Neuron (in vitro differentiated cells): ENCODE measurements at regions not wholly inside any gene's neighbourhood (a gene's known extent, or its start where the extent isn't known, plus 50 kb on each side); places are given as distances from the start of the nearest gene placed in this dataset.
"Not testable (repeated sequence)": the region's sequence is repeated elsewhere in the genome, so short reads cannot be mapped to it uniquely, and the experiment has no call there.

Experiments used
- H2AFZ ChIP-seq: one replicate; pipeline ENCODE4 v1.6.1; 2013; ENCODE audit warnings: low read depth, mild to moderate bottlenecking, inconsistent platforms, low read length, moderate library complexity
- H3K27me3 ChIP-seq: one replicate; pipeline ENCODE4 v1.6.1; 2013; ENCODE audit warnings: low read length; ENCODE audit not compliant: insufficient read depth
- H3K36me3 ChIP-seq: one replicate; pipeline ENCODE4 v1.6.1; 2013; ENCODE audit warnings: low read length; ENCODE audit not compliant: insufficient read depth
- H3K4me1 ChIP-seq: one replicate; pipeline ENCODE4 v1.6.1; 2013; ENCODE audit warnings: low read length; ENCODE audit not compliant: insufficient read depth
- H3K4me3 ChIP-seq: 2 replicates; pipeline ENCODE4 v1.5.1; 2013; ENCODE audit warnings: mild to moderate bottlenecking, low read length, moderate library complexity
- H3K9me3 ChIP-seq: one replicate; pipeline ENCODE4 v1.6.1; 2013; ENCODE audit warnings: low read length

DNA sequence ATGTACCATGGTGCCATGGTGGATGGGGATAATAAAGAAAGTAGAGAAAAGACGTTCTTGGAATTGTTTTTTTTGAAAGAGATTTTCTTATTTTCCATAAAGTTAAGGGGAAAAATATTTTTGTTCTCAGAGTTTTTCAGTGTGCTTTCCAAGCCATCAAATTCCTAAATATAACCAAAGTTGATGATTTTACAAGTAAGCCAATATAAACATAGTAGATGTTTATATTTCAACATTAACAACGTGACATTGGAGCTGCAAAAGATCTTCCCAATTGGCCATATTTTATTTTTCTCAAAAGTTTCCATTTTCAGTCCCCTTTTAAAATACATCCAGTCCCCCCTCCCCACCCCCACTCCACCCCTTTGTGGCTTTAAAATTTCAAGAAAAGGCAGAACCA is 80.9 kb upstream of the PICALM start:
- Histone ChIP-seq H3K36me3 (no peaks in the 10 kb centered on the region), H3K9me3 (no peaks in the 10 kb centered on the region), H3K4me3 (no peak overlapping the region), H3K4me1 (no peaks in the 10 kb centered on the region), H2AFZ (no peak overlapping the region), H3K27me3 (no peaks in the 10 kb centered on the region)

DNA sequence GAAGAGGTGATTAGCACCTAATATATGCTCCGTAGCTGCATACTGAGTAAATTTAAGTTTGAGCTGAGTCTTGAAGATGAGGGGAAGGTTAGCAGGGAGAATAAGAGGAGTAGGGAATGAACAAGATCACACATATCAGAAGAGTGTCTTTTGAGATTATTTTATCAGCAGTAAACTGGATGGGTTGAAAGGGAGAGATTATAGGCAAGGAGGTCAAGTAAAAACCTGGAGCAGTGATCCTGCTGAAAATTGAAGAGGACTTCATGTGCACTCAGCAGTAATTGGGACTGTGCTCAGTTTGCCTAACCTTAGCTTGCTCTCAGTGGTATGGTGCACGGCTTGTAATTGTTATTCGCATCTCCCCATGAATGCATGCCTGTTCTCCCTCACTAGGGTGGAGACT is 79.5 kb upstream of the PICALM start:
- Histone ChIP-seq H3K27me3 (no peaks in the 10 kb centered on the region), H2AFZ (no peak overlapping the region), H3K36me3 (no peaks in the 10 kb centered on the region)

DNA sequence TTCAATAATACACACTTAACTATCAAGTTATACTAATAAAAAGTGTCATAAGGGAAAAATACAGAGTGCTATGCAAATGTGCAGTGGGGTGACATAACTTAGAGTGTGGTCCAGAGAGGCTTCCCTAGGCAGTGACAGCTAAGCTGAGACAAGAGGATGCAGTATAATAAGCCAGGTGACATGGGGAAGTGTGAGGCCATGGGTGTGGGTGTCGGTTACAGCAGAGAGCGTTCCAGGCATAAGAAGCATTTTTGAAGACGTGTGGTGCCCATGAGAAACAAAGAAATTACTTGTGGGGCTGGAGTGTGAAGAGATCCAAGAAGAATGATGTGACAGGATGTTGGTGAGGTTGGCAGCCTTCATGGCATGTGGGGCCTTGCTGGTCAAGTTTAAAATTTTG is 78.1 kb upstream of the PICALM start:
- Histone ChIP-seq H2AFZ (no peak overlapping the region), H3K27me3 (no peaks in the 10 kb centered on the region), H3K36me3 (no peaks in the 10 kb centered on the region), H3K4me3 (no peak overlapping the region), H3K4me1 (no peaks in the 10 kb centered on the region), H3K9me3 (no peaks in the 10 kb centered on the region)

More for the DNA sequence above, 79.5 kb upstream of the PICALM start:
- H3K4me1 ChIP-seq: no peaks in the 10 kb centered on the region
- H3K4me3 ChIP-seq: no peak overlapping the region
- no peaks in the 10 kb centered on the region for H3K9me3 ChIP-seq

DNA sequence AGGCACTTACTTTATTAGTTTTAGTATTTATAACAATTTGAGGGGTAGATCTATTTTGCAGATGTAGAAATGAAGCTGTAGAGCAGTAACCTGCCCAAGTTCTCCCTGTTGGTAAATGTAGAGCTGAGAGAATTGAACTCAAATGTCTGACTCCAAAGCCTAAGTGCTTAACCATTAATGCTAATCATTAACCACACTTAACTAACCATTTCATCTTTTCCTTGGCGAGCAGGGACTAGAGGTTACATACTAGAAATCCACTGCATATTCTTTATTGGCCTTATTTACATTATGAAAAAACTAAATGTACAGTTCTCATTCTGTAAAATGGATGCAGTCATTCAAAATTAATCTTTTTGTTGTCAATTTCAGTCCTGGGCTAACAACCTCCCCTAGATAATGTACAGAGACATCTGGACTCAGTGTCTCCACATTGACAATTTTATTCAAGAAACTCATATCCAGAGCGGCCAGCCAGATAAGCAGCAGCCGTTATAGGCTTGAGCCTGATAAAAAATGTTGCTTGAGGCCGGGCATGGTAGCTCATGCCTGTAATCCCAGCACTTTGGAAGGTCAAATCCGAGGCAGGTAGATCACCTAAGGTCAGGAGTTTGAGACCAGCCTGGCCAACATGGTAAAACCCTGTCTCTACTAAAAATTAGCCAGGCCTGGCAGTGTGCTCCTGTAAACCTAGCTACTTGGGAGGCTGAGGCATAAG is 76.7 kb upstream of the PICALM start:
- Histone ChIP-seq H3K4me1 (no peaks in the 10 kb centered on the region), H2AFZ (no peak overlapping the region), H3K9me3 (no peaks in the 10 kb centered on the region), H3K27me3 (no peaks in the 10 kb centered on the region), H3K36me3 (no peaks in the 10 kb centered on the region), H3K4me3 (no peak overlapping the region)

DNA sequence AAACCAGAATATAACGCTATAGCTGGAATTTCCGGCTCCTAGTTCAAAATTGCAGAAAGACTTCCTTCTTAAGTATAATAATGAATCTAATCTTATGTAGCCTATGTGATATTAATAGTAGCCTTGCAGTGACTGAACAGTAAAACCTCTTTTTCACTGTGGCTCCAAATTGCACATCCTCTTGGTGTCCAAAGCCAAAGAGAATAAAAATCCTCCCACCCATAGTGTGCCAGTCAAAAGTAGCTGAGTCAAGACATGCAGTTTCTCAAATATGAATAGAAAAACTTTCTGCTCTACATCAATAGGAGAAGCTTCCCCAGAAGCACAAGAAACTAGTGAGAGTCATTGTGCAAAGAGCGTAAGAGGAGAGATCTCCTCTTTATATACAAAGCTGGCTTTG is 76.0 kb upstream of the PICALM start:
- Histone ChIP-seq H3K36me3 (no peaks in the 10 kb centered on the region), H3K4me1 (no peaks in the 10 kb centered on the region), H3K4me3 (no peak overlapping the region), H2AFZ (no peak overlapping the region), H3K9me3 (no peaks in the 10 kb centered on the region), H3K27me3 (no peaks in the 10 kb centered on the region)

DNA sequence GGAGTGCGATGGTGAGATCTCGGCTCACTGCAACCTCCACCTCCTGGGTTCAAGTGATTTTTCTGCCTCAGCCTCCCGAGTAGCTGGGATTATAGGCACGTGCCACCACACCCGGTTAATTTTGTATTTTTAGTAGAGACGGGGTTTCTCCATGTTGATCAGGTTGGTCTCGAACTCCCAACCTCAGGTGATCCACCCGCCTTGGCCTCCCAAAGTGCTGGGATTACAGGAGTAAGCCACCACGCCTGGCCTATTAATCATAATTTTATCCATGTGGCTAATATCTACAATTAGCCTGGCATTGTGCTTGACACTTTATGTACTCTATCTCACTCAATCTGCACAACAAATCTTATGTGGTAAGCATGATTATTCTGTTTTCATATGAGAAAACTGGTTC is 75.2 kb upstream of the PICALM start:
- not testable (repeated sequence) for H3K9me3 ChIP-seq, H3K36me3 ChIP-seq, H2AFZ ChIP-seq, H3K4me3 ChIP-seq, H3K4me1 ChIP-seq, H3K27me3 ChIP-seq

DNA sequence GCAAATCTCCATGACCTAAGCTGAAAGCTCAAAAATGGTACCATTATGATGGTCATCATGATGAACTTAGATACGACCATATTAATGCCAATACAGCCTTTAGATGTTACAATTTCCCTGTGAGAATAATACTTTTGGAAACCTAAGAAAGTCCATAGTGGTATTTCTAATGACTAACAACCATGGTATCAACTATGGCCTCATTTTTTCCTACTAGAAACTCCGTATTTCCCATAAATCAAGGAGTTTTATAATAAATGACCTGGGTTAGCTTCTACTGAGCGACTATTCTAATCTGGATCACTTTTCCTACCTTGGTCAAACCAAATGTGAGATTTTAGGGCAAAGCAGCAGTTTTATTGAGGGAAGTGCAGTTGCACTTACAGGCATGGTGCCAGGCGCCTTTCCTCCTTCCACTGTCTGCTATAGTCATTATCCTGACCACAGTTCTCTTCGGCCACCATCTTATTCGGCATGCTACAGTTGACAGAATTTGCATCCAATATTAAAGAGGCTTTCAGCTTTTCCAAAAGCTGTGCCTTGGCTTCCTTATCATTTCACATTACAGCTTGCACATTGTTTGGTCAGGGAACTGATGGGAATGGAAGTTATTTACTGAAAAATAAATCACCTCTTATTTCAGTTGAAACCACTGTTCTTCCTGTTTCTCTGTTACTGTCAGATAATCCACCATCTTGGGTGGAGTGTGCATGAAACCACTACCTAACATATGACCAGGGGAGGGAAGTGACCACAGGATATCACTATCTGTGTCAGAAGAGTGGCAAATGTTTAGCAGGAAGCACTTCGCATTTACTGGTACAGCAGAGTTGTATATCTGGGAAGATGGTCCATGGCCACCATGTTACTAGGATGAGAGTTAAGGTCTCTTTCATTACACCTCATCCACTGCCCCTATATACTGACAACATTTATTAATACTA is 74.5 kb upstream of the PICALM start:
- Histone ChIP-seq H2AFZ (no peak overlapping the region), H3K36me3 (no peaks in the 10 kb centered on the region), H3K9me3 (no peaks in the 10 kb centered on the region), H3K4me3 (no peak overlapping the region), H3K27me3 (no peaks in the 10 kb centered on the region), H3K4me1 (no peaks in the 10 kb centered on the region)

DNA sequence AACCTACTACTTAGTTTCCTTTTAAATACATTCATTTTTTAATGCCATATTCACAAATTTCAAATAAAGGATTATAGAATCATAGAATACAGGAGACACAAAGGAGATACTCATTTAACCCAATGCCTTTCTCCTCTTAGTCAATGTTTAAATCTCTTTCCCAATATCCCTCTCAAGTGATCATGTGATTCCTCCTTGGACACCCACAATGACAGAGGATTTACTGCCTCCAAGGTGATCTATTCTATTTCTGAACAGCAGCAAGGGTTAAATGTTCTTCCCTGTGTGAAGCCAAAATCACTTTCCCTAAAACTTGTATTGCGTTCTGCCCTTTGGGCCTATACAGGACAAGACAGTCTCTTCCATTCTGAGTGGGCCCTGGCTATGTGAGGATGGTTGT is 73.3 kb upstream of the PICALM start:
- Histone ChIP-seq H3K4me1 (no peaks in the 10 kb centered on the region), H3K9me3 (no peaks in the 10 kb centered on the region), H3K27me3 (no peaks in the 10 kb centered on the region), H3K4me3 (no peak overlapping the region), H2AFZ (no peak overlapping the region), H3K36me3 (no peaks in the 10 kb centered on the region)

DNA sequence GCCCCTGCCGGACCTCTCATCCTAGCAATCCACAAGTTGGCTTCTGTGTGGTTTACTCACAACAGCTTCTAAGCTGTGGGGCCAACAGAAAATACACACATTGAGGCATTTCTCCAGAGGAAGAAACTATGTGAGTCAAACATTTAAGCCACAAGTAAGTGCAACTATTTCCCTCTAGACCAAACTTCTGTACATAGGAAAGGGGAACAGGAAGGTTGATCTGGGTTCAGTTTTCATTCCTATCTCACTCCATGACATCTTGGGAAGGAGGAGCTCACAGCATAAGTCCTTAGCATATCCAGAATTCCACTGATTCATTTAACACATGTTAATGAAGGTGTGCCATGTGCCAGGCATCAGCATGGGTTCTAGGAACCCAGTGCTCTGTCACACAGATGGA is 72.8 kb upstream of the PICALM start:
- no peaks in the 10 kb centered on the region for H3K27me3 ChIP-seq
- no peaks in the 10 kb centered on the region for H3K4me1 ChIP-seq
- H3K4me3 ChIP-seq: no peak overlapping the region
- H3K9me3 ChIP-seq: no peaks in the 10 kb centered on the region
- H3K36me3 ChIP-seq: no peaks in the 10 kb centered on the region
- no peak overlapping the region for H2AFZ ChIP-seq

DNA sequence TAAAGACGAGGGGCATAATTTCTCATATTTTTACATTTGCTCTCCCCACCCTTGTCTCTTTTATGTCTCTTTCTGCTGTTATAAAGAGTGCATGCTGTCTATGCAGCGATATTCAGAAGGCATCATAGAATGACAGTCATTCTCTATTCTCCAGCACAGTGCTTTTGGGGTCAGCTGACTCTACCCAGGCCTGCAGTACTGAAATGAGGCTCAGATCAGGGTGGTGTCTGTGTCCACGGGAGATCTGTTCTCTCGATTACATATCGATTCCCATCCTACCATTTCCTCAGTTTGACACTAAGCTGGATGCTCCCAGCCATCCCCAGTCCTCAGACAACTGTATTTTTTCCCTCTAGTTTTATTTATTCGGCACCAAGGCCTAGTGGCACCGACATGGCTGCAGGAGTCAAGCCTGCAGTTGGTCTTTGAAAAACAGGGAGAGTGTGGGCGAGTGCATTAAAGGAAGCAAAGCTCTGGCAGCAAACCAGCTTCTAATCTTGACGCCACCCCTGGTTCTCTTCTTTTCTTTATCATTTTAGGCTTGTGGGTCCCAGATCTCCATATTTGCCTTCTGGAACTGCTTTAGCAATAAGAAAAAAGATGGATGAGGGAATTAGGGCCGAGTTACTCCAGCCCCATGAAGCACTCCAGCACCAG is 71.6 kb upstream of the PICALM start:
- H3K27me3 ChIP-seq: no peaks in the 10 kb centered on the region
- no peak overlapping the region for H2AFZ ChIP-seq
- no peaks in the 10 kb centered on the region for H3K9me3 ChIP-seq

DNA sequence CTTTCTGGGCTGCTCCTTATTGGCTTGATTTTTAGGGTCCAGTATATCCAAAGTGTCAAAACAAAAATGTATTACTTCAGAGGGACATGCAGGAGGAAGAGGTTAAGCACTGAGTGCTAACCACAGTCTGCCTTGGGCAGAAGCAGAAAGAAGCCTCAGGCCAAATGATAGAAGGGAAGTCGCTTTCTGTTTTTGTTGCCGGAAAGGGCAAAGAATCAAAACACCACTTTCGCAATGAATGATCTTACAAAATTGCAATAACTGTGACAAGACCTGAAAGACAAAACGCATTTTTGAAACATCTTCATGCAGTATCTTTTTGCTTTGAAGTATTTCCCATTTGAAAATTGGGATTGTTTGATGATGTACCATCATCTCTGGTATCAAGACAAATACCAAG is 70.1 kb upstream of the PICALM start:
- H3K27me3 ChIP-seq: no peaks in the 10 kb centered on the region
- no peaks in the 10 kb centered on the region for H3K4me1 ChIP-seq
- H3K36me3 ChIP-seq: no peaks in the 10 kb centered on the region
- H2AFZ ChIP-seq: no peak overlapping the region
- H3K4me3 ChIP-seq: no peak overlapping the region
- H3K9me3 ChIP-seq: no peaks in the 10 kb centered on the region

More for the DNA sequence above, 71.6 kb upstream of the PICALM start:
- Histone ChIP-seq H3K36me3 (no peaks in the 10 kb centered on the region), H3K4me3 (no peak overlapping the region), H3K4me1 (no peaks in the 10 kb centered on the region)

DNA sequence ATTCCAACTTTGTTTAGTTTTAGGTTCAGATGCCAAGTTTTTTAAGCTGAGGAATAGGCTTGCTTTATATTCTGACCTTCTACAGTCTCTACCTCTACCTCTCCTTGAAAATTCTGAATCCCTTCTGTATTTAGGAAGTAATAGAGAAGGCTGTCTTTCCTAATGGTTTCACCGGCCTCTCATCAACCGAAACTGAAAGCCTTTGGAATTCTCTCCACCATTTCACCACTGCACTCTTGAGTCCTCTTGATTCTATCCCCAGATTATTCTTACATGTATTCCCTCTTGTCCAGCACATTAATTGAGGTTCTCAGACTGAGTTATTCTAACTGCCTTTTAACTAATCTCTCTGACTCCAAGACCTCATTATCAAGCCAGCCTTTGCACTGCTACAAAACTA is 67.7 kb upstream of the PICALM start:
- H3K9me3 ChIP-seq: no peaks in the 10 kb centered on the region
- no peaks in the 10 kb centered on the region for H3K4me1 ChIP-seq
- H3K27me3 ChIP-seq: no peaks in the 10 kb centered on the region
- no peak overlapping the region for H2AFZ ChIP-seq
- H3K36me3 ChIP-seq: no peaks in the 10 kb centered on the region
- H3K4me3 ChIP-seq: no peak overlapping the region

DNA sequence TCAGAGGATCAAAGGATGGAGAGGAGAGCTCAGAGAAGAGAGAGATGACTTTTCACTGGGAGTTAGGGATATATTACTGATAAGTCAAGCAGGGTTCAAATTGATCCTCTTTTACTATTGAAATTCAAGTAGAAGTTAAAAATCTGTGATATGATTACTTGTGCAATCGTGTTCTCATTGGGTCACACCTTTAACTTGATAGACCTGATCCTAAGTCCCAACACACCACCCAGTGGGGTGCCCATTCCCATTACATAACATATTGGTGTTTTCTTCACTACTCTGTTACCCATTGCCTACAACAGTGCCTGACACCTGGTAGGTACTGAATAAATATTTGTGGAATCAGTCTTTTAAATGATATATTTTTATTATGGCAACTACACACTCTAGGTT is 66.4 kb upstream of the PICALM start:
- Histone ChIP-seq H3K36me3 (no peaks in the 10 kb centered on the region), H2AFZ (no peak overlapping the region), H3K4me3 (no peak overlapping the region), H3K4me1 (no peaks in the 10 kb centered on the region), H3K9me3 (no peaks in the 10 kb centered on the region), H3K27me3 (no peaks in the 10 kb centered on the region)
